Fibroblast of lung (primary cell): ENCODE measurements at regions not wholly inside any gene's neighbourhood (a gene's known extent, or its start where the extent isn't known, plus 50 kb on each side); places are given as distances from the start of the nearest gene placed in this dataset.
"Not testable (repeated sequence)": the region's sequence is repeated elsewhere in the genome, so short reads cannot be mapped to it uniquely, and the experiment has no call there.

Experiments used
- DNase-seq, 2 donors: peaks; one replicate each; pipeline versions ENCODE4 v3.0.0 to v3.0.0-alpha.2; 2010; ENCODE audit warnings: low read depth in 2 of 2
- H2AFZ ChIP-seq: 2 replicates; pipeline ENCODE4 v1.5.1; 2012; ENCODE audit warnings: low read length, control low read depth, inconsistent platforms
- H3K27ac ChIP-seq: 2 replicates; pipeline ENCODE4 v1.5.1; 2011; ENCODE audit warnings: low read length, control low read depth; ENCODE audit not compliant: insufficient read depth
- H3K27me3 ChIP-seq: 2 replicates; pipeline ENCODE4 v1.5.1; 2011; ENCODE audit warnings: mild to moderate bottlenecking, low read length; ENCODE audit not compliant: control insufficient read depth, insufficient read depth
- H3K36me3 ChIP-seq: 2 replicates; pipeline ENCODE4 v1.5.1; 2011; ENCODE audit warnings: low read length; ENCODE audit not compliant: control insufficient read depth, insufficient read depth
- H3K4me1 ChIP-seq: 2 replicates; pipeline ENCODE4 v1.5.1; 2011; ENCODE audit warnings: low read length; ENCODE audit not compliant: control insufficient read depth, insufficient read depth; ENCODE audit errors: extremely low read depth
- H3K4me2 ChIP-seq: 2 replicates; pipeline ENCODE4 v1.5.1; 2011; ENCODE audit warnings: low read length, control low read depth; ENCODE audit not compliant: insufficient read depth; ENCODE audit errors: extremely low read depth
- H3K4me3 ChIP-seq, 4 experiments: fragments of 200-600 bp in 1 of 4; sonication (generic) in 1 of 4; replicated peaks in 1 of 4; 2 replicates each; pipeline ENCODE4 v1.5.1; 2011 to 2016; ENCODE audit warnings: low read length in 4 of 4, low read depth in 3 of 4, mild to moderate bottlenecking in 3 of 4, control low read depth in 2 of 4, inconsistent platforms in 1 of 4, mixed read lengths in 1 of 4; ENCODE audit not compliant: insufficient read depth in 1 of 4; ENCODE audit errors: control extremely low read depth in 1 of 4
- H3K79me2 ChIP-seq: 2 replicates; pipeline ENCODE4 v1.5.1; 2012; ENCODE audit warnings: mild to moderate bottlenecking, low read length, inconsistent platforms; ENCODE audit not compliant: control insufficient read depth, insufficient read depth
- H3K9ac ChIP-seq: 2 replicates; pipeline ENCODE4 v1.5.1; 2011; ENCODE audit warnings: mild to moderate bottlenecking, low read length, control low read depth; ENCODE audit not compliant: insufficient read depth
- H3K9me3 ChIP-seq: 2 replicates; pipeline ENCODE4 v1.5.1; 2012; ENCODE audit warnings: low read depth, low read length; ENCODE audit not compliant: control insufficient read depth, insufficient read depth
- H4K20me1 ChIP-seq: 2 replicates; pipeline ENCODE4 v1.5.1; 2011; ENCODE audit warnings: low read length; ENCODE audit not compliant: control insufficient read depth, insufficient read depth; ENCODE audit errors: extremely low read depth
- EZH2 ChIP-seq: IDR thresholded peaks from 2 replicates; pipeline ENCODE4 v1.5.1; 2012; ENCODE audit warnings: low read length, control low read depth, mild to moderate bottlenecking; ENCODE audit errors: missing control alignments
- TF ChIP-seq, protein P1 (sequence below), 2 donors: IDR thresholded peaks in 1 of 2; conservative IDR thresholded peaks in 1 of 2; 1 replicate in 1 of 2; 2 replicates in 1 of 2; pipeline ENCODE4 v1.5.1; 2011 to 2012; ENCODE audit warnings: low read length in 2 of 2, control low read depth in 1 of 2, inconsistent platforms in 1 of 2, low read depth in 1 of 2, mild to moderate bottlenecking in 1 of 2

DNA sequence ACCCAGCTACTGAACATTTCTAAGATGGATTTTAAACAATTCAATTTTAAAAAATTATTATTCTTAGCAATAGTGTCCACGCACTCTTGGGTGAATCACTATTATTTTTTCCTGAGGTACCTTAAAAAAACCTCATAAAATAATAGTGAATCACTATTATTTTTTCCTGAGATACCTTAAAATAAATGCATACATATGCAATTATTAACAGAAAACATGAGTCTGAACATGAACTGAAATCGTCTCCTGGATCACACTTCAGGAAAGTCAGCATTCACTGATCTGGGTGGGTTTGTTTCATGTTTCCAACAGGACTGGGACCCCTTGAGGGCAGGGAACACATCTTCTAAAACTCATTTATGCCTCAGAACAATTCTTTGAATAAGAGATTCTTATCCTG, 63.1 kb upstream of the IFNLR1 start:
- no peaks in the 10 kb centered on the region for H3K4me1 ChIP-seq
- H3K27me3 ChIP-seq = peaks cover 11% of the 10 kb centered on the region
- TF ChIP-seq, protein P1, sequence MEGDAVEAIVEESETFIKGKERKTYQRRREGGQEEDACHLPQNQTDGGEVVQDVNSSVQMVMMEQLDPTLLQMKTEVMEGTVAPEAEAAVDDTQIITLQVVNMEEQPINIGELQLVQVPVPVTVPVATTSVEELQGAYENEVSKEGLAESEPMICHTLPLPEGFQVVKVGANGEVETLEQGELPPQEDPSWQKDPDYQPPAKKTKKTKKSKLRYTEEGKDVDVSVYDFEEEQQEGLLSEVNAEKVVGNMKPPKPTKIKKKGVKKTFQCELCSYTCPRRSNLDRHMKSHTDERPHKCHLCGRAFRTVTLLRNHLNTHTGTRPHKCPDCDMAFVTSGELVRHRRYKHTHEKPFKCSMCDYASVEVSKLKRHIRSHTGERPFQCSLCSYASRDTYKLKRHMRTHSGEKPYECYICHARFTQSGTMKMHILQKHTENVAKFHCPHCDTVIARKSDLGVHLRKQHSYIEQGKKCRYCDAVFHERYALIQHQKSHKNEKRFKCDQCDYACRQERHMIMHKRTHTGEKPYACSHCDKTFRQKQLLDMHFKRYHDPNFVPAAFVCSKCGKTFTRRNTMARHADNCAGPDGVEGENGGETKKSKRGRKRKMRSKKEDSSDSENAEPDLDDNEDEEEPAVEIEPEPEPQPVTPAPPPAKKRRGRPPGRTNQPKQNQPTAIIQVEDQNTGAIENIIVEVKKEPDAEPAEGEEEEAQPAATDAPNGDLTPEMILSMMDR (conservative IDR thresholded peaks at IDR 0.05 in 1 of 2, IDR thresholded peaks at IDR 0.05 in 1 of 2; ENCODE audit: low read depth in 1 of 2, low read length in 2 of 2) = no peak
- no peak for TF ChIP-seq EZH2
- no peak overlapping the region for H3K27ac ChIP-seq
- H3K36me3 ChIP-seq = no peaks in the 10 kb centered on the region
- H3K9me3 ChIP-seq = no peaks in the 10 kb centered on the region
- H3K4me2 ChIP-seq = no peak overlapping the region
- H2AFZ ChIP-seq = no peak overlapping the region
- no peak for DNase-seq
- no peaks in the 10 kb centered on the region for H3K79me2 ChIP-seq
- no peaks in the 10 kb centered on the region for H4K20me1 ChIP-seq
- H3K9ac ChIP-seq = no peak overlapping the region
- H3K4me3 ChIP-seq = no peak overlapping the region

DNA sequence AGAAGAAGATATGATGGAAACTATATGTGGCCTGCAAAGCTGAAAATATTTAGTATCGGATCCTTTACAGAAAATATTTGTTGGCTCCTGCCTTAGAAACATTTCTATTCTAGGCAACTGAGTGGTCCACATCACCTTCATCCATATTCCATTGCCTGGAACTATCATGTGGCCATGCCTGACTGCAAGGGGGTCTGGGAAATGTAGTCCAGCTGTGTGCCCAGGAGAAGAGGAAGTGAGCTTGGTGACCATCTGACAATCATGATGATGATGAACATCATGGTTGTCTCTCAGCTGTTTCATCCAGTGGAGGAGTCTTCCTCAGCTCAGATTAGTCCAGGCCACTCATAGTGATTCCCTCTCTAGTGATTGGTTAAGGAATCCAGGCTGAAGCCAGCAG, 61.8 kb upstream of the IFNLR1 start:
- H3K36me3 ChIP-seq = no peaks in the 10 kb centered on the region
- H3K4me1 ChIP-seq = no peaks in the 10 kb centered on the region
- DNase-seq = no peak
- no peak overlapping the region for H3K9ac ChIP-seq
- no peak overlapping the region for H3K4me2 ChIP-seq
- TF ChIP-seq, protein P1 (conservative IDR thresholded peaks at IDR 0.05 in 1 of 2, IDR thresholded peaks at IDR 0.05 in 1 of 2; ENCODE audit: low read depth in 1 of 2, low read length in 2 of 2) = no peak
- no peak for TF ChIP-seq EZH2
- no peak overlapping the region for H3K27ac ChIP-seq
- no peaks in the 10 kb centered on the region for H4K20me1 ChIP-seq
- no peak overlapping the region for H2AFZ ChIP-seq
- peaks cover 9% of the 10 kb centered on the region for H3K27me3 ChIP-seq
- H3K9me3 ChIP-seq = no peaks in the 10 kb centered on the region
- no peak overlapping the region for H3K4me3 ChIP-seq
- no peaks in the 10 kb centered on the region for H3K79me2 ChIP-seq

DNA sequence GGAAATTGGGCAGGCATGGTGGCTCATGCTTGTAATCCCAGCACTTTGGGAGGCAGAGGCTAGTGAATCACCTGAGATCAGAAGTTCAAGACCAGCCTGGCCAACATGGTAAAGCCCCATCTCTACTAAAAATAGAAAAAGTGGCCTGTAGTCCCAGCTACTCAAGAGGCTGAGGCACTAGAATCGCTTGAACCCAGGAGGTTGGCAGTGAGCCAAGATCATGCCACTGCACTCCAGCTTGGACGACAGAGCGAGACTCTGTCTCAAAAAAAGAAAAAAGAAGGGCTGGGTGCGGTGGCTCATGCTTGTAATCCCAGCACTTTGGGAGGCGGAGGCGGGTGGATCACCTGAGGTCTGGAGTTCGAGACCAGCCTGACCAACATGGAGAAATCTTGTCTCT, 60.2 kb upstream of the IFNLR1 start:
- not testable (repeated sequence) for H3K4me1 ChIP-seq, DNase-seq, H2AFZ ChIP-seq, H3K4me2 ChIP-seq, H3K79me2 ChIP-seq, H3K4me3 ChIP-seq, H4K20me1 ChIP-seq, H3K9me3 ChIP-seq, H3K36me3 ChIP-seq, H3K27me3 ChIP-seq, H3K9ac ChIP-seq, H3K27ac ChIP-seq
